ENCODE measurements at regions not wholly inside any gene's neighbourhood (a gene's known extent, or its start where the extent isn't known, plus 50 kb on each side); places are given as distances from the start of the nearest gene placed in this dataset.
"Not testable (repeated sequence)": the region's sequence is repeated elsewhere in the genome, so short reads cannot be mapped to it uniquely, and the experiment has no call there.

DNA sequence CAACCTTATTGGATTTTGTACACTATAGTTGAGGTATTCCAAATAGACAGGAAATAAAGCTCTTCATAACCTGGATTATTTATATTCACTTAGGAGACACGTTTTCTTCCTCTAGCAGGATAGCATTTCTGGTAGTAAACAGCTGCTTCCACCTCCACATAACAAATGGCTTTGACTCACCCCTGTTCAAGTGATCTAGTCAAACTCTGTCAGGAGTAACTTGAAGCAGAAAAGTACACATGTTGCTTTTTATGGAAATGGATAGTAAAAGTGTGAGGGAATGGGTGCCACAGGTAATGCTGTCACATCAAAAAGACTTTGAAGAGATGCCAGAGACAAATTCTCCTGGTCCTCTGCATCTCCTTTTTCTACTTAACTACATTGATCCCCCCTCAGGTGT lies 258.7 kb upstream of the SLC7A11 start:
- no peak for DNase-seq (ENCODE audit: low read depth)

DNA sequence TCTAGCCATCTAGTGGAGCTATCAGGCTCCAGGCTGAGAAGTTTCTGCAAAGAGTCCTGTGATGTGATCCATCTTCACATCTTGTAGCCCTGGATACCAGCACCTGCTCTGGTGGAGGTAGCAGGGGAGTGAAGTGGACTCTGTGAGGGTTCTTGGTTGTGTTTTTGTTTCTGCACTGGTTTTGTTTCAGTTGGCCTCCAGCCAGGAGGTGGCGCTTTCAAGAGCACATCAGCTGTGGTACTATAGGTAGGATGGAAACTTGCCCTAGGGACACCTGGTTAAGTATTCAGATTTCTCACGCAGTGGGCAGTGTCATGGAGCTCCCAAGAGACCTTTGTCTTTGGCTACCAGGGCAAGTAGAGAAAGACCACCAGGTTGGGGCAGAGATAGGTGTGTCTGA lies 257.5 kb upstream of the SLC7A11 start:
- no peak for DNase-seq (ENCODE audit: low read depth)

DNA sequence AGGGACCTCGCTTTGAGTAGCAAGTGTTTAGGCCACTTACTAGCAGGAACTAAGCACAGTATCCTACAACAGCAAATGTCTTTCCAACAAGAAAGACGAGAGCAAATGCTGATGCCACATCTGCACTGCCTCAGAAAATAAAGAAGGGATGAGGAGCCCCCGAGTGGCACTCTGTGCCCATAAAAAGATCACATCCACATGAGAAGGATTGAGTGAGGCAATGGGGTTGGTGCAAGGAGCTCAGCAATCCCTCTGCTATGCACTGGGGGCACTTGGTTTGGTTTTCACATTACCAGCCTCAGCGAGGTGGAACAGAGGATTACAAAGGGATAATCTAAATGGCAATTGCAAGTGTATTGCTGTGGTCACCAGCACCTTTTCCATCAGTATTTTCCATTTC lies 252.8 kb upstream of the SLC7A11 start:
- peak; percentile 35 for DNase-seq (ENCODE audit: low read depth)

DNA sequence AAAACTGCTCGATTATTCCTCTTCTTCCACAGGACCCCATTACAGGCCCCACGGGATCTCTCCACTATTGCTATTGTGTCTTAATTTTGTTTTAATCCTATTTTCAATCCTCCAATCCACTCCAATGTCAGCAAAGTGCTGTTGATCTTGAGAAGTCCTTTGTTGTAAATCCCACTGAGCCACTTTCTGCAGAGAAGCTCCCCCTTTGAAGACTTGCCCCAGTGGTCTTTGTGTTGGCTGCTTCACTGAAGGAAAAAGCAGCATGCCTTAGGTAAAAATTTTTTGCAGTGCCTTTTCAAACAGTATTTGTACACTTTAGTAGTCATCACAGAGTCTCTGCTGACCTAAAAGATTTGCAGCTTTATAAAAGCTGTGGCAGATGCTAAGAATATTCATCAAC lies 252.0 kb upstream of the SLC7A11 start:
- DNase-seq (ENCODE audit: low read depth), result no peak

DNA sequence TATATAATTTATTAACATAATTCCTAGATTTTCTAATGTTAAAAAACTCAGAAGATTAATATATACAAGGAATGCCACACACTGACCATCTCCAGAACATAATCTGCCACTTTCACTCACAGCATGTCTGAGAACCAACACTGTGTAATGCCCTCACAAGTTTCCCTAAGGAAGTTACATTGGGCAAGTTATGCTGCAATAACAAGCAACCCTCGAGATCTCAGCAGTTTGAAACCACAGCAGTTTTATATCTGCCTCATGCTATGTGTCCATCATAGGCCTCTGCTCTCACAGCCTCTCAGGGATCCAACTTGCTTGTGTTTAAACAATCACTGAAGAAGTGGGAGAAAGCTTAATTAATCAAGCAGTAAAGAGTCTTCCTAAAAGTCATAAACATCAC lies 250.0 kb upstream of the SLC7A11 start:
- DNase-seq (ENCODE audit: low read depth), result no peak

DNA sequence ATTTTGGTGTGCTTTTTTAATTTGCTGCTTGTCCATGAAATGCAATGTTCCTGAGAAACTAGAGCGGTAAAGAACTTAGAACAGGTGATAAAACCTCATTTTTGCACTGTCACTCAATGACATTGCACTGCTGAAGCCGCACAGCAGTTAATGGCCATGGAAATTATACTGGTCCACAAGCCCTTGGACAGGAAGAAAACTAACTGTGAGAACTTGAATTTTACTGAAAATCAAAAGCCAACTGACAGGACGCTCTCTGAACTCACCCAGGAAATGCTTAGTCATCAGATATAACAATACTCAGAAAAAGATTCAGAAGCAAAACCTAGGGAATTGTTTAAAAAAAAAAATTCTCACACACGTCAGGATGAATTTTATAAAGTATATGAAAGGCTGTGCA lies 246.4 kb upstream of the SLC7A11 start:
- DNase-seq (ENCODE audit: low read depth), result peak; percentile 4

DNA sequence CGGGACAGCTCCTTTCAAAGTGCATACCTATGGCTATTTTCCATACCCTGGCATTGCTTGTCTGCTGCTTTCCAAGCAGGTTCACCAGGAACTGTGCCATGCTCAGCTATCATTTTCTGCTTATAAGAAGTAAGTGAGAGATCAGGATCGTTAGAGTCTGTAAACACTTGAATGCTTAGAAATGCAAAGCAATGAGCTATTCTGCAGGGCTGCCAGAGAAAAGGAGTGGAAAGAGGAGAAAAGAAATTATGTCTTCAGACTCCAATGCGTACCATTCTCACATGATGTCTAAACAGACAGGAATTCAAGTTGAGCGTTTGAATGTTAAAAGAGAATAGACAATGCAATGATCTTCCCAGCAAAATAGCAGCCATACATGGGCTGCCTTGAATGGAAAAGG lies 245.5 kb upstream of the SLC7A11 start:
- peak; percentile 22 for DNase-seq (ENCODE audit: low read depth)

DNA sequence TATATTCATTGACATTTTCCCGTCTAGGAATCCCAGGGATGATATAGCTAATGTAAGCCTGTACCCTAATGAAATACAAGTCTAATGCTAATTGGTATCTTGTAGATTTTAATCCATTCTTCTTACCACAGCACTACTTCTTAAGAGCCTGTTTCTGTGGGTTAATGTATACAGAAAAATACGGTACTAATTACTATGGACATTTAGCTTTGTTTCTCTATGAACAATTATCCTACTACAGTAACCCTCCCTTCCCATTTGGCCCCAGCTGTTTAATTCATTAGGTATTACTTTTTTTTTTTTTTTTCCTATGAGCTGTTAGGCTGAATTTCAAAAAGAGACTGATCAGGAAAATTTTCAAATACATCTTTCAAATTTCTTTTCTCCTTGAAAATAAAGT lies 245.1 kb upstream of the SLC7A11 start:
- no peak for DNase-seq (ENCODE audit: low read depth)

DNA sequence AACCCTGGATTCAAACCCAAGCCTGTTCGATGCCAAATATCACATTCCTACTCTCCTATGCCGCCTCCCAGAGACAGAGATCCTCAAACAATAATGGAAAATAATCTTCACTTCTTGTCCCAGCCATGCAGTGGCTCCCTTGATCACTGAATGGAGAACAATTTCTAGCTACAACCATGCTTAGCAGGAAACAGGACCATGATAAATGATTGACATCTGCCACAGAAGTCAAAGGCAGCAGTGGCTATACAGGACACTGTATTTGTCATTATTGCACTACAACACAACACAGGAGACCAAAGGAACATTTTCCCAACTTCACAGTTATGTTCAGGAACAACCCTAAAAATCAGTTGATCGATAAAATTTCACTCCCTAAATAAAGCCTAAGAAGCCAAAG lies 243.3 kb upstream of the SLC7A11 start:
- no peak for DNase-seq (ENCODE audit: low read depth)

DNA sequence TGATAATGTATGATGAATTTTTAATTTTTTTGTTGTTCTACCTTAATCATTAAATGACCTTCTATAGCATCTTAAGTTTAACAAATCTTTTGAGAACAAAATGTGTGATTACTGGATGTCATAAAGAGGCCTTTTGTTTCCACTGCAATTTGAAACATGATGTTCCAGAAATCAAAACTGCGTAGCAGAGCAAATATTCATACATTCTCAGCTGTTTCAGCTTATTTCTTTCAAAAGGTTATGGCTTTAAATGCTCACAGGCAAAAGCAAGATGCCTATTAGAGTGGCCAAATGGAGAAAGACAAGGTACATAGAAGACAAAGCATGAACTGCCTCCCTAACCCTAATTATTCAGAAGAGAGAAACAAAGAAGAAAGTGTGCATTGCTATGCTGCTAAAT lies 233.0 kb upstream of the SLC7A11 start:
- no peak for DNase-seq (ENCODE audit: low read depth)

DNA sequence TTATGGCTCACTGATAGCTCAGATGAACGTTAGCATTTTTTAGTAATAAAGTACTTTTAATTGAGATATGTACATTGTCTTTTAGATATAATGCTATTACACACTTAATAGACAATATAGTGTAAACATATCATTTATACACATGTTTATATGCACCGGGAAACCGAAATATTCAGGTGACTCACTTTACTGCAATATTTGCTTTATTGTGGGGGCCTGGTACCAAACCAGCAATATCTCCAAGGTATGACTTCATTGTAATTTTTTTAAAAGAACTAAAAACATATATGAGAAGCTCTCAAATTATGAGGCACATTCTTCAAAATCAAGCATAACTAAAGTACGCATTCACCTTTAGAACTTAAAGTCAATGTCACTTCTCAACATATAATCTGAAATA lies 231.2 kb upstream of the SLC7A11 start:
- no peak for DNase-seq (ENCODE audit: low read depth)

DNA sequence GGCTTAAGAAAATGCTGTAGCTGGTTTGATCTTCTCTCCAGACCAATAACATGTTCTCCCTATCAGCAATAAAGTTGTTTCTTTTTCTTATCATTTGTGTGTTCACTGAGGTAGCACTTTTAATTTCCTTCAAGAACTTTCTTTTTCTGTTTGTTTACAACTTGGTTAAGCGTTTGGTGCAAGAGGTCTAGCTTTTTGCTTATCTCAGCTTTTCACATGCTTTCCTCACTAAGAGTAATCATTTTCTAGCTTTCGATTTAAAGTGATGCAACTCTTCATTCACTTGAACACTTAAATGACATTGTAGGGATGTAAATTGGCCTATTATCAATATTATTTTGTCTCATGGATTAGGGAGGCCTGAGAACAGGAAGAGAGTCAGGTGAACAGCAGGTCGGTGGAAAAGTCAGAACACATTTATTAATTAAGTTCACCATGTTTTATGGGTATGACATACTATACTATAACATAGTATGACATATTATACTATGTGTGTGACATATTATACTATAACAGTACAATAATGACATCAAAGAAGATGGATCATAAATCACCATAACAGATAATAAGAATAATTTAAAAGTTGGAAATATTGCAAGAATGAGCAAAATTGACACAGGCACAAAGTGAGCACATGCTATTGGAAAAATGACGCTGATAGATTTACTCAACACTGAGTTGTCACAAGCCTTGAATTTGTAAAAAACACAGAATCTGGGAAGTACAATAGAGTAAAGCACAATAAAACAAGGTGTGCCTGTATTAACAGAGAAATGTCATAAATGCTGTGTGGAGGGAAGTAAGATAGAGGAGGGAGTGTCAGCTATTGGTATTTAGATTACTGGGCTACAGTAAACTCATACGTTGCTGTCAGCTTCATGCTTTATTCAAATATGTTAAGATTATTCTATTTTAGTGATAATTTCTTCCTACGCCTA lies 218.6 kb upstream of the SLC7A11 start:
- peak; percentile 2 for DNase-seq (ENCODE audit: low read depth)

DNA sequence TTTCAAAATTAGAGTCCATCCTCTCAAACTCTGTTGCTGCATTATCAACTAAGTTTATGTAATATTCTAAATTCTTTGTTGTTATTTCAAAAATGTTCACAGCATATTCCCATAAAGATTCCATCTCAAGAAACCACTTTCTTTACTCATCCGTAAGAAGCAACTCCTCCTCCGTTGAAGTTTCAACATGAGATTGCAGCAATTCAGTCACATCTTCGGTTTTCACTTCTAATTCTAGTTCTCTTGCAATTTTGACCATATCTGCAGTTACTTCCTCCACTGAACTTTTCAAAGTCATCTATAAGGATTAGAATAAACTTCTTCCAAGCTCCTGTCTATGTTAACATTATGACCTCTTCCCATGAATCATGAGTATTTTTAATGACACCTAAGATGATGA lies 216.6 kb upstream of the SLC7A11 start:
- DNase-seq (ENCODE audit: low read depth), result peak; percentile 79

DNA sequence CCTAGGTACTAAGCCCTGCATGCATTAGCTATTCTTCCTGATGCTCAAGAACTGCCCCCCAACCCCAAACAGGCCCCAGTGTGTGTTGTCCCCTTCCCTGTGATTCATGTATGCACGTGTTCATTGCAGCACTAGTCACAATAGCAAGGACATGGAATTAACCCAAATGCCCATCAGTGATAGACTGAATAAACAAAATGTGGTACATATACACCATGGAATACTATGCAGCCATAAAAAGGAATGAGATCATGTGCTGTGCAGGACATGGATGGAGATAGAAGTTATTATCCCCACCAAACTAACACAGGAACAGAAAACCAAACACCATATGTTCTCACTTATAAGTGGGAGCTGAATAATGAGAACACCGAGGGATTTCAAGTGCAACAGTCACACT lies 214.2 kb upstream of the SLC7A11 start:
- not testable (repeated sequence) for DNase-seq (ENCODE audit: low read depth)

DNA sequence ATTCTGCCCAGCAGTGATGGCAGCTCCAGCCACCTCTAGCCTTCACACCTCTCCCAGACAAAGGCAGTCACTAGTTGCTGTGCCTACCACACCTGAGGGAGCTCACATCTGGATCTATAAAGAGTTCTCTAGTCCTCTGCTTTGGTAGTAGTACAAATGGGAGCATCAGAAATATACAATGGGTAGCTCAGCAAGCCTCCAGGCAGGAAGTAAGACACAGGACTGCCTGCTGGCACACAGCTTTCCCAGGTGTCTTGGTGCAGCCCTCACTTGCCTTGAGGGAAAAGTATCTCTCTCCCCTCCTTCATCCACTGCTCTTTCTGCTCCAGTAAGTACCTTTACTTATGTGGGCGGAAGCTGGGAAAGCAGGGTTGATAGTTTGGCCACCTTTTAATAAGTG lies 212.9 kb upstream of the SLC7A11 start:
- DNase-seq (ENCODE audit: low read depth), result no peak

DNA sequence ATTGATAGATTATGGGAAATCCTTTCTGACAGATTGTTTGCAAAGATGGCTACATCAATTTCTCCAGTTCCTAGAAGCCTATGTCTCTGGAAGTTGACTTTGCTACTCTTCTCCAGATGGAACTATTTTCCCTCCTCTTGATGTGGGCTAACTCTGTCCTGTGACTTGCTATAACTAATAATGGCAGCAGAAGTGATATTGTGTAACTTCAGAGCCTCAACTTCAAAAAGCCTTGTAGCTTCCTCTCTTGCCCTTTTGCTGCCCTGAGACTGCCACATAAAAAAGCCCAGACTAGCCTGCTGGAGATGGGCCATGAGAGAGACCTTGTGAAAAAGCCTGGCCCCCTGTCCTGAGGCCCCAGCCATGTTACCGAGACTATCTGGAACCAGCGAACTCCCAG lies 210.7 kb upstream of the SLC7A11 start:
- DNase-seq (ENCODE audit: low read depth), result no peak

DNA sequence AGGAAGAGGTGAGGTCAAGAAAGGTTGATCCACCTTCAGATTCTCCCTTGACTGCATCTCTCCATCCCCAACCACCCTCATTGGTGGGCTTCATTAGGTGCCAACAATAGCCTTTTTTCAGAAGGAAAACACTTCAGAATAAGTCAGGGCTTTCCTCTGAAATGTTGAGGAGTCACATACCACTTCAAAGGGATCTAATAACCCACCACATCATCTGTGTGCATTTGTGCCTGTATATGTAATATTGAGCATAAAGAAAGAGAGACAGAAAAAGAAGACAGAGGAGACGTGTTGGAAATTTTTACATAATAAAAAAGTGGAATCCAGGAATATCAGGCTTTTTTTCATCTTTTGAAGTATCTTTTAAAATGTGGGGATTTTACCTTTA lies 209.1 kb upstream of the SLC7A11 start:
- no peak for DNase-seq (ENCODE audit: low read depth)

DNA sequence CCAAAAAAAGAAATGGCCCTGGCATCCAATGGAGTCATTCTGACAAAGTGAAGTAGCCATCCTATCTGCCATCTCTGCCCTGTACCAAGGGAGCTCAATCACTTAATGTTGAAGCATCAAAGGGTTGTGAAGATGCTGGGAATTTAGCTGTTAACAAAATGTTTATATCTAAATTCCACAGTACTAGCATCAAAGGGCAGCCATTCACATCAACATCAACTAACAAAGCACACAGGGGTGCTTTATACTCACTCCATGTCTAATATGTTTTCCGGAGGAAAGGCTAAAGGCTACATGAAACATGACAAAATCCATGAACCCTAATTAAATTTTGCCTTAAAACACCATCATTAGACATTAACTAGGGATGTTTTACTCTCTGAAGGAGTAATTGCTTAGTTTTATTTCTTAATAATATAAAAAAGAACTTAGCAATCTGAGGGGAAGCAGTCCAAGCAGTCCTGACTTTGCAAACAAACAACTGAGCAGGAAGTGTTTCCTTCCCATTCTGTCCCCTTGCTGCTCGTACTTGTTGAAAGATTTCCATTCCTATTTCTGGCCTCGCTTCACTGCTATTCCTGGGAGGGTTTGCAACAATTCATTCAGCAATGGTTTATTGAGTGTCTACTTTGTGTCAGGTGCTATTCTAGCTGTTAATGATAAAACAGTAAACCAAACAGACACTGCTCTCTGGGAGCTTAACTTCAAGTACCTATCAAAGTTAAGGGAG lies 208.6 kb upstream of the SLC7A11 start:
- DNase-seq (ENCODE audit: low read depth), result no peak

DNA sequence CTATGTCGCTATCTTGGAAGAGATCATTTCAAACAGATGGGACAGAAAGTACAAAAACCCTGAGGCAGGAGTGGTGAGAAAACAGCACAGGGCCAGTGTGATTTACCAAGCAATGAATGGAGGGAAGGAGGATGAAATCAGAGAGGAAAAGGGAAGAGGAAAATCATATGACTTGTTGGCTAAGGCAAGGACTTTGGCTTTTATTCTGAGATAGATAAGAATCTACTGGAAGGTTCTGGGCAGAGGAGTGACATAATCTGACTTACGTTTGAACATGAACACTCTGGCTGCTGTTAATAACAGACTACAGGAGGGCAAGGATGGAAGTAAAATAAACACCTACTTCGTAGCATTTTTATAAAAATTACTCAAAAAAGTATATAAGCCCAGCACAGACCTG lies 207.8 kb upstream of the SLC7A11 start:
- DNase-seq (ENCODE audit: low read depth), result peak; percentile 36

DNA sequence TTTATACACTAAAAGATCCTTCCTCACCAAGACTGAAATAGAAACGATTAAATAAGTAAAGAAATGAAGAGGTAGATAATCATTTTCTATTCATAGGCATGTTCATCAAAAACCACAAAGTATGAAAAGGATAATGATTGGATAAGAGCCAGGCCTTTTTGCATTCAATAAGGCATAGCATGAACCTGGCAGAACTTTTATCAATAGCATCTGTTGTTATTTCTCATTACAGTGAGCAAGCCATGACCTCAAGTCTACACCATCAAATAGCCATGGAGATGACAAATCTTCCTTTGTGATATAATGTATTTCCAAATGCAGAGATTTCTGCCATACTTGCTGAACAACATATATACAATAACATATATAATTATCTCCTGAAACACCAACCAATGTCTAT lies 206.0 kb upstream of the SLC7A11 start:
- no peak for DNase-seq (ENCODE audit: low read depth)

DNA sequence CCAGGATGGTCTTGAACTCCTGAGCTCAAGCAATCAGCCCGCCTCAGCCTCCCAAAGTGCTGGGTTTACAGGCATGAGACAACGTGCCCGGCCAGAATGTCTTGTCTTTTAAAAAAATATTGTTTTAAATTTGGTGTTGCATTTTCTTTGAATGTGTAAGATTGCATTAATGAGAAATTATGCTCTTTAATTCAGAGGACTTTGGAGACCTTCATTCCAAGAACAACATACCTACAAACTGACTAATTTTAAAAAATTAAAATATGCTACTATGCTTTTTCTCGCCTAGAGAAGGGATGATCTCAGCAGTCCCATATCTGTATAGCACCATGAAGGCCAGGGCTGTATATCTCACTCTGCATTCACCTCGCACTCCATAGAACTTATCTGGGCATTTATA lies 204.3 kb upstream of the SLC7A11 start:
- no peak for DNase-seq (ENCODE audit: low read depth)

DNA sequence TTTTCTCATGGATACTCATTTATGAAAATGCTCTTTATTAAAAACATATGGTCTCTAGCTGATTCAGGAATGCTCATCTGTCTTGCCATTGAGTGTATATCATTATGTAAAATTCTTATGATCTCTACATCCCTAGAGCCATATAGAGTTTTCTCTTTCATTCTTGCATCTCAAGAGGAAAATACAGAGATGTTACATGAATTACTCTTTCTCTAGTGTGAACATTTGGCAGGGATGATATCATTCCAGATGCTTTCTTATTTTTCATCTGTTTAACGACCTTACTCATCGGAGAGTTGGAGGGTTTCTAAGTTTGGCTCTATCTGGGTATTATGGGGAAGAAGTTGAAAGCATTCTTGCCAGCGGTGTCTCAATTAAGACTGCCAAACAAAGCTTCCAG lies 202.9 kb upstream of the SLC7A11 start:
- no peak for DNase-seq (ENCODE audit: low read depth)

DNA sequence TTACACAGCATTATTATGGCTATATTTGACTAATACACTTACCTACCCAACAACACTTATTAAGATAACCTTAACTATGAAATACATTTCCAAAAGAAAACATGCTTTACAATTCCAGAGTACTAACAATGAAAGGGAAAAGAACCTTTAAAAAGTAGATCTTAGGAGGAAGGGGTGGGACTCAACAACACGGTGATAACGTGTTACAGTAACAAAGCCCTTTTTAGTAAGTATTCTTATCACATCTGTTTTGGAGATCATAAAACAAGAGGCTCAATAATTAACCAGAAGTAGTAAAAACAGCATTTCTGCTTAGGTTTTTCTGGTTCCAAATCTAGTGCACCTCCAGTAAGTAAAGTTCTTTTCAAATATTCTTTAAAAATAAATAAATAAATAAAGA lies 202.1 kb upstream of the SLC7A11 start:
- DNase-seq (ENCODE audit: low read depth), result no peak

DNA sequence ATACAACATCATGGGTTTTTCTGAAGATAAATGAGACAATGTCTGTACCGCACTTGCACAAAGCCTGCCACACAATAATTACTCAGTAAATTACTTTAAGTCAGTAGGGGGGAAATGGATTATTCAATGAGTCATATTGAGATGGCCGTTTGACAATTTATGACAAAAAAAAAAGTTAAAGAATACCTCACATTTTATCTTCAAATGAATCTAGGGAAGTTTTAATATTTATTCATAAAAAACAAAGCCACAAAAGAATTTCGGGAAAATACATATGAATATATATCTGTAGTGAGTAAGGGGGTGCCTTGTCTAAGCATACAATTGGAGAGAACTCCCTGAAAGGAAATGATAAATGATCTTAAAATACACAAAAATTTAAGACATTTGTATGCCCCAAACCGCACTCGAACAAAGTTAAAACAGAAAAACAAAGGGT lies 197.0 kb upstream of the SLC7A11 start:
- no peak for DNase-seq (ENCODE audit: low read depth)

Measured in amniotic epithelial cell (primary cell).